Transverse colon (tissue), 4 donors: ENCODE measurements at regions not wholly inside any gene's neighbourhood (a gene's known extent, or its start where the extent isn't known, plus 50 kb on each side); places are given as distances from the start of the nearest gene placed in this dataset.

Source experiments
- CTCF ChIP-seq, 5 experiments: fragments of 200-600 bp in 3 of 5; fragments of 450-650 bp in 2 of 5; sonication (generic) in 3 of 5; IDR thresholded peaks; 1 replicate in 2 of 5; 2 replicates in 3 of 5; pipeline ENCODE4 v1.5.1; 2016 to 2017; ENCODE audit warnings: antibody characterized with exemption in 5 of 5, inconsistent platforms in 3 of 5, mild to moderate bottlenecking in 2 of 5, moderate library complexity in 1 of 5
- EP300 ChIP-seq: sonication (generic); formaldehyde crosslinking; IDR thresholded peaks from one replicate; pipeline ENCODE4 v1.6.1; 2017; ENCODE audit warnings: antibody characterized with exemption, low read depth
- POLR2A ChIP-seq: fragments of 450-650 bp; IDR thresholded peaks from one replicate; pipeline ENCODE4 v1.6.1; 2016; ENCODE audit warnings: antibody characterized with exemption, mild to moderate bottlenecking, moderate library complexity
- POLR2AphosphoS5 ChIP-seq, 3 donors: sonication (generic); formaldehyde crosslinking; IDR thresholded peaks; one replicate each; pipeline ENCODE4 v1.6.1; 2016; ENCODE audit warnings: antibody characterized with exemption in 3 of 3

- TF ChIP-seq CTCF (IDR thresholded peaks at IDR 0.05) (no peak), POLR2A (no peak), POLR2AphosphoS5 (IDR thresholded peaks at IDR 0.05) (no peak), EP300 (no peak)
Observed at GRCh38 chr5:124199893-124200292, 546.5 kb downstream of the ZNF608 start.
